ENCODE measurements at regions not wholly inside any gene's neighbourhood (a gene's known extent, or its start where the extent isn't known, plus 50 kb on each side); places are given as distances from the start of the nearest gene placed in this dataset.

DNA sequence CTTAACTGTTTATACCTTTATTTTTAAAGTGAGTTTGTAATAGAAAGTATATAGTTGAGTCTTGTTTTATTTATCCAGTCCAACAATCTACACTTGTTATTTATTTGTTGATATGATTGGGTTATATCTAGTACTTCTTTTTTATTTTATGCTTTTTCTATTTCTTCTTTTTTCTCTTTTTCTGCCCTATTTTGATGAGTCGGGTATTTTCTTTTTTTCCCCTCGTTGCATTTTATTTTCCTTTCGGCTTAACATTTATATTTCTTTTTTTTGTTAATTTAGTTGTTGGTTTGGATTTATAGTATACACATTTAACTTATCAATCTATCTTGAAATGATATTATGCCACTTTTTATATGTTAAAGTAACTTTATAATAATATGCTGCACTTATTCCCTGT is 111.7 kb upstream of the IZUMO3 start:
- Histone ChIP-seq H3K9me3 (peaks cover 8% of the 10 kb centered on the region; the same call in 1 of the 2 replicates), H4K20me1 (ENCODE audit: insufficient read depth) (no peaks in the 10 kb centered on the region), H3K9ac (no peak overlapping the region), H3K79me2 (ENCODE audit: insufficient read depth) (no peaks in the 10 kb centered on the region), H3K36me3 (replicated peaks in 1 of 2; ENCODE audit: control insufficient read depth in 1 of 2, insufficient read depth in 2 of 2, low read length in 1 of 2) (no peaks in the 10 kb centered on the region), H2AFZ (ENCODE audit: low read depth) (no peak overlapping the region), H3K4me3 (ENCODE audit: low read depth in 2 of 2, low read length in 1 of 2) (no peak overlapping the region), H3F3A (replicated peaks; ENCODE audit: insufficient read depth) (no peaks in the 10 kb centered on the region), H3K27ac (ENCODE audit: low read depth in 2 of 2, low read length in 1 of 2) (no peak overlapping the region), H3K9me2 (no peaks in the 10 kb centered on the region; the same call in 1 of the 2 replicates), H3K4me2 (no peak overlapping the region), H3K27me3 (ENCODE audit: insufficient read depth) (no peaks in the 10 kb centered on the region), H3K4me1 (ENCODE audit: control insufficient read depth in 1 of 2, insufficient read depth in 2 of 2, low read depth in 1 of 2, low read length in 1 of 2) (no peaks in the 10 kb centered on the region)
- POLR2A ChIA-PET, result no interaction called here
- DNase-seq, result no peak
- CTCF ChIA-PET, result no interaction called here
- 45% methylated on average over 3 of the region's 3 CpGs for WGBS (ENCODE audit: low lambda C conversion rate)
- TF ChIP-seq, protein P1, sequence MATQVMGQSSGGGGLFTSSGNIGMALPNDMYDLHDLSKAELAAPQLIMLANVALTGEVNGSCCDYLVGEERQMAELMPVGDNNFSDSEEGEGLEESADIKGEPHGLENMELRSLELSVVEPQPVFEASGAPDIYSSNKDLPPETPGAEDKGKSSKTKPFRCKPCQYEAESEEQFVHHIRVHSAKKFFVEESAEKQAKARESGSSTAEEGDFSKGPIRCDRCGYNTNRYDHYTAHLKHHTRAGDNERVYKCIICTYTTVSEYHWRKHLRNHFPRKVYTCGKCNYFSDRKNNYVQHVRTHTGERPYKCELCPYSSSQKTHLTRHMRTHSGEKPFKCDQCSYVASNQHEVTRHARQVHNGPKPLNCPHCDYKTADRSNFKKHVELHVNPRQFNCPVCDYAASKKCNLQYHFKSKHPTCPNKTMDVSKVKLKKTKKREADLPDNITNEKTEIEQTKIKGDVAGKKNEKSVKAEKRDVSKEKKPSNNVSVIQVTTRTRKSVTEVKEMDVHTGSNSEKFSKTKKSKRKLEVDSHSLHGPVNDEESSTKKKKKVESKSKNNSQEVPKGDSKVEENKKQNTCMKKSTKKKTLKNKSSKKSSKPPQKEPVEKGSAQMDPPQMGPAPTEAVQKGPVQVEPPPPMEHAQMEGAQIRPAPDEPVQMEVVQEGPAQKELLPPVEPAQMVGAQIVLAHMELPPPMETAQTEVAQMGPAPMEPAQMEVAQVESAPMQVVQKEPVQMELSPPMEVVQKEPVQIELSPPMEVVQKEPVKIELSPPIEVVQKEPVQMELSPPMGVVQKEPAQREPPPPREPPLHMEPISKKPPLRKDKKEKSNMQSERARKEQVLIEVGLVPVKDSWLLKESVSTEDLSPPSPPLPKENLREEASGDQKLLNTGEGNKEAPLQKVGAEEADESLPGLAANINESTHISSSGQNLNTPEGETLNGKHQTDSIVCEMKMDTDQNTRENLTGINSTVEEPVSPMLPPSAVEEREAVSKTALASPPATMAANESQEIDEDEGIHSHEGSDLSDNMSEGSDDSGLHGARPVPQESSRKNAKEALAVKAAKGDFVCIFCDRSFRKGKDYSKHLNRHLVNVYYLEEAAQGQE (IDR thresholded peaks at IDR 0.05; ENCODE audit: low read depth, low read length), result no peak
- TF ChIP-seq GATA2 (CRISPR knock-in tag; IDR thresholded peaks at IDR 0.05) (no peak), RFX5 (IDR thresholded peaks at IDR 0.05; ENCODE audit: low read length) (no peak), TCF12 (IDR thresholded peaks at IDR 0.05) (no peak), FOSL2 (IDR thresholded peaks at IDR 0.05; ENCODE audit: borderline replicate concordance, low read depth) (no peak), RCOR1 (IDR thresholded peaks at IDR 0.05; ENCODE audit: low read length) (no peak), NFIC (IDR thresholded peaks at IDR 0.05; ENCODE audit: borderline replicate concordance) (no peak), POLR2AphosphoS5 (IDR thresholded peaks at IDR 0.05; ENCODE audit: low read depth, low read length) (no peak), ELF1 (IDR thresholded peaks at IDR 0.05) (no peak), EZH2phosphoT487 (IDR thresholded peaks at IDR 0.05; ENCODE audit: borderline replicate concordance, low read depth) (no peak), MEF2A (IDR thresholded peaks at IDR 0.05; ENCODE audit: borderline replicate concordance, low read depth) (no peak), SIN3A (IDR thresholded peaks at IDR 0.05; ENCODE audit: borderline replicate concordance, low read depth, low read length) (no peak)
- TF ChIP-seq, protein P2, sequence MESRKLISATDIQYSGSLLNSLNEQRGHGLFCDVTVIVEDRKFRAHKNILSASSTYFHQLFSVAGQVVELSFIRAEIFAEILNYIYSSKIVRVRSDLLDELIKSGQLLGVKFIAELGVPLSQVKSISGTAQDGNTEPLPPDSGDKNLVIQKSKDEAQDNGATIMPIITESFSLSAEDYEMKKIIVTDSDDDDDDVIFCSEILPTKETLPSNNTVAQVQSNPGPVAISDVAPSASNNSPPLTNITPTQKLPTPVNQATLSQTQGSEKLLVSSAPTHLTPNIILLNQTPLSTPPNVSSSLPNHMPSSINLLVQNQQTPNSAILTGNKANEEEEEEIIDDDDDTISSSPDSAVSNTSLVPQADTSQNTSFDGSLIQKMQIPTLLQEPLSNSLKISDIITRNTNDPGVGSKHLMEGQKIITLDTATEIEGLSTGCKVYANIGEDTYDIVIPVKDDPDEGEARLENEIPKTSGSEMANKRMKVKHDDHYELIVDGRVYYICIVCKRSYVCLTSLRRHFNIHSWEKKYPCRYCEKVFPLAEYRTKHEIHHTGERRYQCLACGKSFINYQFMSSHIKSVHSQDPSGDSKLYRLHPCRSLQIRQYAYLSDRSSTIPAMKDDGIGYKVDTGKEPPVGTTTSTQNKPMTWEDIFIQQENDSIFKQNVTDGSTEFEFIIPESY (IDR thresholded peaks at IDR 0.05; ENCODE audit: borderline replicate concordance, low read depth), result no peak
- TF ChIP-seq, protein P3, sequence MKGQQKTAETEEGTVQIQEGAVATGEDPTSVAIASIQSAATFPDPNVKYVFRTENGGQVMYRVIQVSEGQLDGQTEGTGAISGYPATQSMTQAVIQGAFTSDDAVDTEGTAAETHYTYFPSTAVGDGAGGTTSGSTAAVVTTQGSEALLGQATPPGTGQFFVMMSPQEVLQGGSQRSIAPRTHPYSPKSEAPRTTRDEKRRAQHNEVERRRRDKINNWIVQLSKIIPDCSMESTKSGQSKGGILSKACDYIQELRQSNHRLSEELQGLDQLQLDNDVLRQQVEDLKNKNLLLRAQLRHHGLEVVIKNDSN (IDR thresholded peaks at IDR 0.05; ENCODE audit: borderline replicate concordance, low read depth), result no peak
